M059J (cell line): ENCODE measurements at regions not wholly inside any gene's neighbourhood (a gene's known extent, or its start where the extent isn't known, plus 50 kb on each side); places are given as distances from the start of the nearest gene placed in this dataset.
"Not testable (repeated sequence)": the region's sequence is repeated elsewhere in the genome, so short reads cannot be mapped to it uniquely, and the experiment has no call there.

Experiments
- DNase-seq: peaks from one replicate; pipeline ENCODE4 v3.0.0-alpha.2; 2012; ENCODE audit warnings: low read depth

DNA sequence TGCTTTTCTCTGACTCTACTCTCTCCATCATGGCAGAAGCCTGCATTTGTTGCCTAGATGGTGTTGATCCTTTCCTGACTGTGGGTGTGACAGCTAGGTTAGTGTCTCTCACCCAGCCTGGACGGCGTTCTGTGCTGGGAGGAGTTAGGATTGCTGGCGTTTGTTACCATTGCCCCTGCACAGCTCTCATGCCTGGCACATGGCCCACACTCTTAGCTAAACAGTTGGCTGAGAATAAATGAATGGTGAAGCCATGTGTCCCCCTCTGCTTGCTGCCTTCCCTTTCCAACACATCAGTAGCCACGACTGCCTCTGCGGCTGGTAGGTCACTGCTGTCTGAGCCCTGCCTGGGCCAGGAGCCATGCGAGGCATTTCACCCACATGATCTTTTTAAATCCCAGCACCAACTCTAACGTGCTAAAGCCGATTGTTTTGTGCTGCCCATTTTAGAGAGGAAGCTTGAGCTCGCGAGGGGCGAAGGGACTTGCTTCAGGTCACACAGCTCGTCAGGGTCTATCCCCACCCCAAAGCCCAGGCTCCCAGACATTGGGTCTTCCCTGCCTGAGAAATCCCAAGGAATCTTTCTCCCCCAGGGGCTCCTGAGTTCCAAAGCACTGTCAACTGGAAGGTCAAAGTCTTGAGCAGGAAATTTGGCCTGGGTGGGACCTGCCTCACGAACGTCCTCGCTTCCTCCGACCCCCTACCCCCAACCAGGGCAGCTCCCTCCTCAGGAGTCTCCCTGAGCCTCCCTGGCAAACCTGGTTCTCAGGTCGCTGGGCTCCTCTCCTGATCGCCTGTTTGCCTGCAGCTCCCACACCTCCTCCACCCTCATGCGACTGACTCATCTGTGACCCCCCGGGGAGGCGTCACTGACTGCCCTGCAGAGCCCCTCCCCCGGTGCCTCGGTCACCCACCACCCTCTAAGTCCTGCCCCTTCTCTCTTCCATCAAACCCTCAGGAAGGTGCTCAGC lies 271.7 kb upstream of the C1orf174 start:
- DNase-seq, result no peak

DNA sequence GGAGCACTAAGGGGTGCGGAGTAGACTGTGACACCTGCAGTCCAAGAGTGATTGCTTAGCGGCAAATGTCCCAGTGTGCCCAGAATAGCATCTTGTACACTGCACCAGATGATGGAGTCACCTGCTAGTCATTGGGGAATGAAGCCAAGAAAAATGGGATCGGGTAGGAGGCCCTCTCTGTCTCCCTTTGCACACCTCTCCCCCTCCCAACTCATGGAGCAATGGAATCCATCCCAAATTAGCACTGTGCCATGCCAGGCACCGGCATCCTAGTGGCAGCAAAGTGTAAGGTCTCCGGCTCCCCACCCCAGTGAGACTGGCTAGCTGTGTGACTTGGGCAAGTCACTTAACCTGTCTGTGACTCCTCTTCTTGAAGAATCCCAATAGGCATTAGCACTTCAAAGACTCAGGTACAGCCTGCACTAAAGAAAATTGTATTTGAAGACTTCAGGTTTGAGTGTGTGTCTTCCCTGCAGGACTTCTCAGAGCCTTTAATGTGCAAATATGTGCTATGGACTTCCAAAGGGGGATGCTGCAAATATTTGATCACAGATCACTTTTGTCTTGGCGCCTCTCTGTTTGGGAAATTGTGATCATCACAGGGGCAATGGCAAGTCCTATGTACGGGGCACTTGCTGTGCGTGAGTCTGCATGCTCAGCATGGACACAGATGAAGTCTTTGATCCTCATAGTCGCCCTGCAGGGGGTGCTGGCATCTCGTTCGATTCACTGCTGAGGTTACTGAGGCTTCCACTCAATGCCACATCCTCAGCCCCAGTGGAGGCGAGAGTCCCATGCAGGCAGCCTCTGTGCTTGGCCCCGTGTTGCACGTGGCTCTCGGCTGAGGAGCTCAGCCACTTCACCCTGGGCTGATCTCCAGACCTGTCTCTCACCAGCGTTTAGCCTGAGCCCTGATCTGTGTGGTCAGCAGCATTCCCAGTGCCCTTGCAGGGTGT lies 272.9 kb upstream of the C1orf174 start:
- DNase-seq, result no peak

DNA sequence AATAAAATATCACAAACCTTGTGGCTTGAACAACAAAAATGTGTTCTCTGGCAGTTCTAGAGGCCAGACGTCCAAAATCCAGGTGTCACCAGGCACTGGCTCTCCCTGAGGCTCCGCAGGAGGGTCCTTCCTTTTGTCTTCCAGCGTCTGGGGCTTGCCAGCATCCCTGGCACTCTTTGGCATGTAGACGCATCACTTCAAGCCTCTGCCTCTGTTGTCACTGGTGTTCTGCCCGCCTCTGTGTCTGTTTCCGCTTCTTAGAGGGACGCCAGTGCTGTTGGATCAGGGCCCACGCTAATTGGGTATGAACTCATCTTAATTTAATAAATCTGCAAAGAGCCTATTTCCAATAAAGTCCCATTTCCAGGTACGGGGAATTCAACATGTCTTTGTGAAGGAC lies 273.7 kb upstream of the C1orf174 start:
- no peak for DNase-seq

DNA sequence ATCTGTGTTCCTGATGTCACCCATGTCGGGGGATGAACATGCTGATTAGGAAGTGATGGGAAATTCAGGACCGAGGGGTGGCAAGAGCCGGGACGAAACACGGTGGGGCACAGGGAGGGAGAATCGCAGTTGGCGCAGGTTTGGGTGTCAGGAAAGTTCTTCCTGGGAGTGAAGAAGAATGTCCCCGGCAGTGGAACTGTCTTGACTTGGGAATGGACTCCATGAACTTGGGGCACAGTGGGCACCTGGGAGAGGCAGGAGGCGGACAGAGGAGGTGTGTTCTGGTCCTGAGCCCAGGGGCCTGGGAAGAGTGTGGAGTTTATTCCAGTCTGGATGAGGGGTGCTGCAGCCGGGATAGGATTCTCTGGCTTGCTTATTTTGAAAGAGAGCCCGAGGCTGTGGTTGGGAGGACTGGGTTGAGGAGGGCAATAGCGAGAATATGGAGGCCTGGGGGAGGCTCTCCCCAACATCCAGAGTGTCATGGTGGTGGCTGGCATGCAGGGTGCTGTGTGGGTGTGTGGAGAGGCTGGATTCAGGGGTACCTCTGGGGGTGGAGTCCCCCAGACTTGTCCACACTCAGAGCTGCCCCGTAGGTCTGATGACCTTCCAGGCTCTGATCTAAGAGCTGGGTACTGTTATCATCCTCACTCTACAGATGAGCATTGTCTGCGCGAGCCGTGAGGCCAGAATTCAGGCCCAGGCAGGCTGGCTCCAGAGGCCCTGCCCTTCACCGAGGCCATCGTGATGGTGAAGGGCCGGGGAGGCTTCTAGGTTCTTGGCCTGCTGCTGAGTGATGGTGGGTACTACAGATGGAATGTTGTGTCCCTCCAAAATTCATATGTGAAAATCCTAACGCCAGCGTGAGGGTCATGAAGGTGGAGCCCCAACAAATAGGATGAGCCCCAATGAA lies 274.5 kb upstream of the C1orf174 start:
- no peak for DNase-seq

DNA sequence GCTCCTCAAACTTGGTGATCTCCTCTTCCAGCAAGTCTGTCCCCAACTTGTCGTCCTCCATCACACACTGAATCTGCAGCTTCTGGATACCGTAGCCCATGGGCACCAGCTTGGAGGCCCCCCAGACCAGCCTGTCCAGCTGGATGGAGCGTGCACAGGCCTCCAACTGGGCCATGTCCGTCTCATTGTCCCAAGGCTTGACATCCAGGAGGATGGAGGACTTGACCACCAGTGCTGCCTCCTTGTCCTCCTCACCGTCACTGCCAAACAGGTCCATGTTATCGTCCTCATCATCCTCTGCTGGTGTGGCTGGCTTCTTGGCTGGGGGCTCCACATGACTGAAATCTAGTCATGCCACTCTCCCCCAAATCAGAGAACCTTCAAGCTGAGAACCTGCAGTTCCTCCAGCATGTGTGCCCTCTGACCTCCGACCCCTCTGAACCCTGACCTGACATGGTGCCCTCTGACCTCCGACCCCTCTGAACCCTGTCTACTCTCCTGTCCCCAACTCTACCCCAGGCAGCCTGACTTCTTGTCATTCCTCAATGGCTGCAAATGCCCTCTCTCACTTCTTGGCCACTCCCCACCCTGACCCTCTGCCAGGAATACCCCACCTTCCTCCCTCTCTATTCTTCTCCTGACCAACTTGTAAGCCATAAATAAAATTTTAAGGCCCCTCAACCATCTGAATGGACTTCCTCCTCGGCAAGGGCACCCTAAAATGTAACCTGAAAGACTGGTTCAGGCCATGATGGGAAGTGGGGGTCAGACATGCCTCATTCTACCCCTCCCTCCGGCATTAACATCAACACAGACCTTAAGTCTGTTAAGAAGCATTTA lies 275.7 kb upstream of the C1orf174 start:
- DNase-seq, result no peak

DNA sequence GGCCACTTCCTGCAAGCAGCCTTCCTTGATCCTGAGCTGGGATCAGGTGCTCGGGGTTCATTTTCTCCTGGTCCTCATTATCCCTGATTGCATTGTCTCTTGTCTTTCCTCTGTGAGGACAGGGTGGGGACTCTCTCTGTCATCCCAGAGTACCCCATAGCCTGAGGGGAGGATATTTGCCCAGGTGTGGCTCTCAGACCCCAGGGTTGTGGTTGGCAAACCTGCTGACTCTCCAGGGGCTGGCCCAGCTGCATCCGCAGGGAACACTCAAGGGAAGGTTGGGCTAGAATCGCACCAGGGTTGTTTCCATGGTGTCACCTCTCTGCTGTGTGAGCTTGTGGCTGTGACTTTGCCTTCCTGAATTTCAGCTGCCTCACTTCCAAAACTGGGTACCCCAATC lies 276.8 kb upstream of the C1orf174 start:
- no peak for DNase-seq

DNA sequence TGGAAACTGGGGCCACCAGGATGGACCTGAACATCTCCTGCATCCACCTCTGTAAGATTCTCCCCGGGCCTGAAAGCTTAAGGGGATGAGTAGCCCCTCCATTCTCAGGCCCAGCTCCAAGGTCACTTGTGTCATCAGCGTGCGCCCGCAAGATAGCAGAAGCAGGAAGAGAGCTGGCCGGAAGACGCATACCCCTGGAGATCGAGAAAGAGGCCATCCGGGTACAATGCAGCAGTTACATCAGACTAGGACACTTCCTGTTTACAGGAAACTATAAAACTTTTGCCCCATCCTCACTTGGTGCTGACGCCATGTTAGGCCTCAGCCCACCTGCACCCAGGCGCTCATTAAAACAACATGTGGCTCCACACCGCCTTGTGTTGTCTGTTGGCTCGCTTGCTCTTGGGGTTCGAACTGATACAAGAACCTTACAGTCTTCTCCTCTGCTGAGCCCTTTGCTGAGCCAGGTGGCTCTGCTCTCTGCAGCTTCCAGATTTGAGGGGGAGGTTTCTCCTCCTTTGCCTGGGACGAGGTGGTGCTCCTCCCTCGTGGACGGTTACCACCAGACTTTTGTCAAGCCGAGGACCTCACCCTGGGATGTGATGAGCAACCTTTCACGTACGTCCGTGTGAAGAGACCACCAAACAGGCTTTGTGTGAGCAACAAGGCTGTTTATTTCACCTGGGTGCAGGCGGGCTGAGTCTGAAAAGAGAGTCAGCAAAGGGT lies 277.5 kb upstream of the C1orf174 start:
- no peak for DNase-seq

DNA sequence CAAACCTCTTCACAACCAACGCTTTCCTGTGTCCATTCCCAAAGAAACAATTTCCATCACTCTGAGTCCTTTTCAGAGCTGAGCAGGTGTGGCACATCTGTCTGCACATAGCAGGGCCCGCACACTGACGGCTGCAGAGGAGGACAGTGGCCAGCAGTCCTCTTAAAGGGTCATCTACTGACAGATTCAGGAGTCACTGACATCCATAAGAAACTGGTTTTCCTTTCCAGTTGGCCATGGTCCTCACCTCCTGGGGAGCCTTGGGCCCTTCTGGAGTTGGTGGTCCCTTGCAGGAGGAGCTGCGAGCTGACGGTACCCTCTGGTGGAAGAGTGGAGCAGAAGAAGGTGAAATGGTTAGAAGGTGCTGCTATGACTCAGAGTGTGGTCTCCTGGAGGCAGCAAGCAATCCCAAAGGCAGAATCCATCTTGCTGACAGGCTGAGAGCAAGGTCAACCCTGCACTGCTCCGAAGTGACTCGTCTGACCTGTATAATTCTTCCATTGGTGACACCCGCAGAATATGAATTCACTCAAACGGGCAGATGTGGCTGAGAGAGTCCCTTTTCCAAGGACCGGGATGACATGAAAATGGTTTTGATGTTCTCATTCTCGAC lies 278.5 kb upstream of the C1orf174 start:
- no peak for DNase-seq

DNA sequence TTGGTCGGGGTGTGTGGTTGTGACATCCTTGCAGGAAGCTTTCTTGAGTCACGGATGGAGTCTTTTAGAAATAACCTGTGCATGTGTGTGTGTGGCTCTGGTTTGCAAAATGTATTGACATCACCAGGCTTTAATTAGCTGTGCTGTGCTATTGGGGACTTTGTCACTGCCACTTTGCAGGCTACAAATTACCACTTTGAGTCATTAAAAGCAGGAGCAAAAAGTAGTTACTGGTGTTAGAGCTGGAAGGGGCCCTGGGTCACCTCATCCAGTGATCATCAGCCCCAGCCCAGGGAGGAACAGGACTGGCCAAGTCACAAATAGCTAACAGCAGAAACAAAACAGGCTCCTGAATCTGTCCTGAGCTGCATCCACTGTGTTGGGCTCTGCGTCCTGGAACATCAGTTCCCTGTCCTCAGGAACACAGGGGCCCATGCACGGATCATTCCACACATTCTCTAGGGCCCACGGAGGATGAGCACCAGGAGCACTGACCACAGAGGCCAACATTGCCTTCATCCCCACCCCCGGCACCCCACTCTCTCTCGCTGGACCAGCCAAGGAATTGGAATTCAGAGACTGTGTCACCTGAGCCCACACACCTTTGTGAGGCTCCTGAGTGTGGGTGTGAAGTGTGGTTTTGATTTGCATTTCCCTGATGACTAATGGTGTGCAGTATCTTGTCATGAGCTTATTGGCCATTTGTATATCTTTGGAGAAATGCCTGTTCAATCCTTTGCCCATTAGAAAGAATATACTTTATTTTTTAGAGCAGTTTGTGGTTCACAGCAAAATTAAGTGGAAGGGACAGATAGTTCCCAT lies 280.1 kb upstream of the C1orf174 start:
- DNase-seq, result no peak

DNA sequence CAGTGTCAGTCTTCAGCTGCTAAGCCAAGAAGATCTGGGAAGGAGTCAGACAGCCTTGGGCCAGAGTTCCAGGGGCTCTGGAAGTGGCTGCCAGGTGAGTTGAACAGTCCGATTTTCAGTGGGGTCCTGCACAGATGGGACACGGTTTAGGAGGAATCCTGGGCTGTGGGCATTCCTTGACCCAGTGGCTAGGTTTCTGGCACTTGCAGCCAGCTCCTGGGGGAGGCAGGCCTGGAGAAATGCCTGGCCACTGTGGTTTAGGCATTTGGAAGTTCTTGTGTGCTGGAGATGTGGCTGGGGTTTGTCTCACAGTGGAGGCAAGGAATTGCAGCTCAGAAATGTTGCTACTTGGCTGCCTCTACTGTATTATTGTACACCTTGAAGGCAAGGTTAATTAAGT lies 286.4 kb upstream of the C1orf174 start:
- not testable (repeated sequence) for DNase-seq

DNA sequence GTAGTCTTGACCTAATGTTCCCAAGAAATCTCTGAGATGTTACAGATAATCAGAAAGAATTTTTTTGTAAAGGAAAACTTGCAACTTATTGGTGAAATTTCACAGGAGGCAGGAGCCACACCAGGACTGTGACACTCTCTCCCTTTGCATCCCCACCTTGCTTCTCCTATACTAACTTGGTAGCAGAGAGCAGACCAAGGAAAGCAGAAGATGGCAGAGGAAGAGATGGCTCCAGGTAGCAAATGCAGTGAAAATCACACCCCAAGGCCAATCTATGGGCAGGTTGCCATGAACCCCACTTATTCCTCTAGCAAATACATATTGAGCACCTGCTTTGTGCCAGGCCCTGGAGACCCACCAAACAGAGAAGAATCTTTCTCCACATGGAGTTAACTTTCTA lies 303.4 kb upstream of the C1orf174 start:
- no peak for DNase-seq

DNA sequence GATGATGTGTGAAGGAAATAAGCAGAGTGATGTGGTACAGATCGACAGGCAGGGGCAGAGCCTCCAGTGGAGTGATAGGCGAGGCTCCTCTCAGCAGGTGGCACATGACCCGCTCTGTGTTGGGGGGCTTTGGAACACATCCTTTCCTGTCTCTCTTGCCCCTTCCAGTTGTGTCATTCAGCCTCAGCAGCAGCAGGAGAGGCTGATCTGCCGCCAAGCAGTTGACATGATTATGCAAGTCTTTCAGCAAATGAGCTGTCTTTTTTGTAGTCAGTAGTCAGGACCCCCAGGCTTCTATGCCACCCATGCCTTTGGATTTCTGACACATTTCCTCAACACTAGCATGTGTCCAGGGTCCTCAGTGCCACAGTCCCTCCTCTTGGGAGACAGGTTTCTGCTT lies 307.1 kb upstream of the C1orf174 start:
- DNase-seq, result no peak

DNA sequence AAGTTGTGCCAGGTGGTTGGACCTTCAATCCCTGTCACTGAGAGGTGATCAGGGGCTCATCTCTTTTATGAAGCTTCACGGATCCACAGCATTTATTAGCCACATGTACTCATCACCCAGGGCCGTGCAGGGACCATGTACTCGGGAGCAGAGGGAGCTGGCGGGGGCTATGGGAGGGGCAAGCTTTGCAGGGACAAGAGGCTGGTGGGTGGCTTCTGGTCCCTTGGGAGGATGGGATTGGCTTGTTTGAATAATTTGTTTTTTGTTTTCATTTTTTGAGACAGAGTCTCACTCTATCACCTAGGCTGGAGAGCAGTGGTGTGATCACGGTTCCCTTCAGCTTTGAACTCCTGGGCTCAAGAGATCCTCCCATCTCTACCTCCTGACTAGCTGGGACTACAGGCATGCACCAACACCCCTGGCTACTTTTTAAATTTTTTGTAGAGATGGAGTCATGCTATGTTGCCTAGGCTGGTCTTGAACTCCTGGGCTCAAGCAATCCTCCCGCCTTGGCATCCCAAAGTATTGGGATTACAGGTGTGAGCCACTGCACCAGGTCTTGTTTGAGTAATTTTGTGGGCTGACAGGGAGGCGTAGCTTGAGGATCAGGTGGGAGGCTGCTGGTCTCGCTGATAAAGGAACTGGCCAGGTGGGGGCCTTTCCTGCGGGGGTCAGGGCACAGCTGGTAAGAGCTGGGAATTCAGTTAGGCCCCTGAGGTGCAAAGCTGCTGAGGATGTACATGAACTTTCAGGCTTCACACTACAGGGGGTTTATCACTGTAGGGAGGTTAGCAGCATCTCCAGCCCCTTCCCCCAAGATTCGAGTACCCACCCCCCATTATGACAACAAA lies 308.0 kb upstream of the C1orf174 start:
- DNase-seq, result no peak

DNA sequence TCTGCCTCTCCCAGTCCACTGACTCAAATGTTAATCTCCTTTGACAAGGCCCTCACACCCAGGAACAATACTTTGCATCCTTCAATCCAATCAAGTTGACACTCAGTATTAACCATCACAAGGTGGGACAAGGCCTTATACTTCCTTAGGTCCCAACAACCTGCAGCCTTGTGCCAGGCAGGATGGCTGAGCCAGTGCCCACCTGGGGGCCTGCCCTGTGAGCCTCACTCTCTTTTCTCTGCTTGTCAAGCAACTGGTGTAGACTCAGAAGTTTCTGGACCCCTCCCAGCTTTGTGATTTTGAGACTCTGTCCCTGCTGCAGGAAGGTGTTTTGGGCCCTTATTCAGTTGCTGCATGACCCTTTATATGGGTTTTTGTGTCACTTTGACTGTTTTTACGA lies 310.0 kb upstream of the C1orf174 start:
- no peak for DNase-seq

DNA sequence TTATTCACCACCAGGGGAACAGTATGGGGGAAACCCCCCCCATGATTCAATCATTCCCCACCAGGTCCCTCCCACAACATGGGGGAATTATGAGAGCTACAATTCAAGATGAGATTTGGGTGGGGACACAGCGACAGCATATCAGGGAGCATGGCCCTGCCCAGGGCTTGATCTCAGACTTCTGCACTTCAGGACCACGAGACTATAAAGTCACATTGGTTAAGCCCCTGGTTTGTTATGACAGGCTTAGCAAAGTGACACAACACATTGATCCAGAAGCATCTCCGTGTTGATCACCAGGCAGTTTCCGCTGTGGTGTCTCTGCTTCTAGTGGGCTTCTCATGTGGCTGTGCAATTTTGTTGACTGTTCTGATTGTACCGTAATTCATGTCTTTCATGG lies 312.7 kb upstream of the C1orf174 start:
- DNase-seq, result no peak

DNA sequence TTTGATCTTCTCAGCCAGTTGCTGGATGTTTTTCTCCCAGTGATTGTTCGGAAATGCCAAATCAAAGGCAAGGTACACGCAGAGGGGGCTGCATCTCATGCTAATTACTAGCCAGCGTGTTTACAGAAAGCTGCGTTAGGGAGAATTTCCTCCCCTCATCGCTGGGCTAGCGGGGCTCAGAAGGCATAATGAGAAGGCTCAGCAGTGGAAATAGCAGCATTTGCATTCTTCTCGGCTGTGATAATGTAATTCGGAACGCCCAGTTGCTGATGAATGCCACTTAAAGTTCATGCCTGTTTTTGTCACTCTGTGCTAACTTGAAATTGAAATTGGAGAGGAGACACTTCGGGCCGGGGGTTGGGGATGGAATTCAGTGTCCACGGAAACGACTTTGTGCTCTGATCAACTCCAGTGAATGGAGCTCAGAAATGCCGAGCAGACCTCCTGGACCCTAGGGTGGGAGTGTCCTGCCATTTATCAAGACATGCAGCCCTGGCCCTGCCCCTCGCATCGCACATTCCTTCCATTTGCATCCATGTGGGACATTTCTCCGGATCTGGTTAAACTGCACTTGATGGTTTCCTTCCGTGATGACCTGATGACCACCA lies 313.4 kb upstream of the C1orf174 start:
- no peak for DNase-seq

DNA sequence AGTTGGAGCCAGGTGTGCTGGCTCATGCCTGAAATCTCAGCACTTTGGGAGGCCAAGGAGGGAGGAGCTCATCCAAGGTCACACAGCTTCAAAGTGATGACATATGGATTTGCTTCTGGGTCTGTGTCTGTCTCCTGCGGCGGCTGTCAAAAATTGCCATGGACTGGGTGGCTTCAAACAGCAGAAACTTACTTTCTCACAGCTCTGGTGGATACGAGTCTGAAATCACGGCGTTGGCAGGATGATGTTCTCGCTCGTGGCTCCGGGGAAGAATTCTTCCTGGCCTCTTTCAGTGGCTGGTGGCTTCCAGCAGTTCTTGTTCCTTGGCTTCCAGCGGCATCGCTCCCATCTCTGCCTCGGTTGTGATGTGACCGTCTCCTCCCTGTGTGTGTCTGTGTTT lies 314.8 kb upstream of the C1orf174 start:
- DNase-seq, result no peak
